ENCODE measurements at regions not wholly inside any gene's neighbourhood (a gene's known extent, or its start where the extent isn't known, plus 50 kb on each side); places are given as distances from the start of the nearest gene placed in this dataset.

DNA sequence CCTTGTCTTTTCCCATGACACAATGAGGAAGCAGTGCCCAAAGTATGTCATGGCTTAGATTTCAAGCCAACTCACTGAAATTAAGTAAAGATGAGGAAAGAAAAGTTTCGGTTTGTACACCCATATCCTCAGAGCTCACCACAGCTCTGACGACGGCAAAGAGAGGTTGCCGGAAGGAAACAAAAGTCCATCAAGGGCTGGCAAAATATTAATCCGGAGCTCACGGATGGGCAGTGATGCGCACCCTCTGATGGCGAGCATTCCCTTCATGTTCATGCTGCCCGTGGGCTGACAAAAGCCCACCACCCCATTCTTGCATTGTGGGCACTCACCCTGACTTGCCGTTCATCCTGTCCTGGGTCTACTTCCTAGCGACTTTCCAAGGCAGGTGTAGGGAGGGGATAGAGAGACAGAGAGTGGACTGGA, 103.1 kb downstream of the SOX9 start:
- TF ChIP-seq, protein P1, sequence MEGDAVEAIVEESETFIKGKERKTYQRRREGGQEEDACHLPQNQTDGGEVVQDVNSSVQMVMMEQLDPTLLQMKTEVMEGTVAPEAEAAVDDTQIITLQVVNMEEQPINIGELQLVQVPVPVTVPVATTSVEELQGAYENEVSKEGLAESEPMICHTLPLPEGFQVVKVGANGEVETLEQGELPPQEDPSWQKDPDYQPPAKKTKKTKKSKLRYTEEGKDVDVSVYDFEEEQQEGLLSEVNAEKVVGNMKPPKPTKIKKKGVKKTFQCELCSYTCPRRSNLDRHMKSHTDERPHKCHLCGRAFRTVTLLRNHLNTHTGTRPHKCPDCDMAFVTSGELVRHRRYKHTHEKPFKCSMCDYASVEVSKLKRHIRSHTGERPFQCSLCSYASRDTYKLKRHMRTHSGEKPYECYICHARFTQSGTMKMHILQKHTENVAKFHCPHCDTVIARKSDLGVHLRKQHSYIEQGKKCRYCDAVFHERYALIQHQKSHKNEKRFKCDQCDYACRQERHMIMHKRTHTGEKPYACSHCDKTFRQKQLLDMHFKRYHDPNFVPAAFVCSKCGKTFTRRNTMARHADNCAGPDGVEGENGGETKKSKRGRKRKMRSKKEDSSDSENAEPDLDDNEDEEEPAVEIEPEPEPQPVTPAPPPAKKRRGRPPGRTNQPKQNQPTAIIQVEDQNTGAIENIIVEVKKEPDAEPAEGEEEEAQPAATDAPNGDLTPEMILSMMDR (IDR thresholded peaks at IDR 0.05): no peak
- TF ChIP-seq CREB1 (CRISPR knock-in tag; IDR thresholded peaks at IDR 0.05) (no peak), ESRRA (CRISPR knock-in tag; IDR thresholded peaks at IDR 0.05; ENCODE audit: borderline replicate concordance) (no peak), NFE2L1 (CRISPR knock-in tag; IDR thresholded peaks at IDR 0.05) (no peak)
- TF ChIP-seq, protein P2, sequence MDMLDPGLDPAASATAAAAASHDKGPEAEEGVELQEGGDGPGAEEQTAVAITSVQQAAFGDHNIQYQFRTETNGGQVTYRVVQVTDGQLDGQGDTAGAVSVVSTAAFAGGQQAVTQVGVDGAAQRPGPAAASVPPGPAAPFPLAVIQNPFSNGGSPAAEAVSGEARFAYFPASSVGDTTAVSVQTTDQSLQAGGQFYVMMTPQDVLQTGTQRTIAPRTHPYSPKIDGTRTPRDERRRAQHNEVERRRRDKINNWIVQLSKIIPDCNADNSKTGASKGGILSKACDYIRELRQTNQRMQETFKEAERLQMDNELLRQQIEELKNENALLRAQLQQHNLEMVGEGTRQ (CRISPR knock-in tag; IDR thresholded peaks at IDR 0.05): no peak
- TF ChIP-seq, protein P3, sequence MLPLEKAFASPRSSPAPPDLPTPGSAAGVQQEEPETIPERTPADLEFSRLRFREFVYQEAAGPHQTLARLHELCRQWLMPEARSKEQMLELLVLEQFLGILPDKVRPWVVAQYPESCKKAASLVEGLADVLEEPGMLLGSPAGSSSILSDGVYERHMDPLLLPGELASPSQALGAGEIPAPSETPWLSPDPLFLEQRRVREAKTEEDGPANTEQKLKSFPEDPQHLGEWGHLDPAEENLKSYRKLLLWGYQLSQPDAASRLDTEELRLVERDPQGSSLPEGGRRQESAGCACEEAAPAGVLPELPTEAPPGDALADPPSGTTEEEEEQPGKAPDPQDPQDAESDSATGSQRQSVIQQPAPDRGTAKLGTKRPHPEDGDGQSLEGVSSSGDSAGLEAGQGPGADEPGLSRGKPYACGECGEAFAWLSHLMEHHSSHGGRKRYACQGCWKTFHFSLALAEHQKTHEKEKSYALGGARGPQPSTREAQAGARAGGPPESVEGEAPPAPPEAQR (CRISPR knock-in tag; IDR thresholded peaks at IDR 0.05): no peak

Measured in WTC11 (cell line).